HL-60 (cell line): ENCODE measurements at regions not wholly inside any gene's neighbourhood (a gene's known extent, or its start where the extent isn't known, plus 50 kb on each side); places are given as distances from the start of the nearest gene placed in this dataset.

ENCODE experiments used
- CTCF ChIP-seq: IDR thresholded peaks from one replicate; pipeline ENCODE4 v1.5.1; 2011; ENCODE audit warnings: low read length, control low read depth, inconsistent platforms; ENCODE audit not compliant: insufficient read depth
- GABPA ChIP-seq: IDR thresholded peaks from 2 replicates; pipeline ENCODE4 v1.6.1; 2012; ENCODE audit warnings: low read depth

GRCh38 chr21:16102113-16102512, 372.3 kb downstream of the USP25 start:
- TF ChIP-seq CTCF: no peak
- TF ChIP-seq GABPA: no peak
